Trophoblast cell (in vitro differentiated cells and primary cell): ENCODE measurements at regions not wholly inside any gene's neighbourhood (a gene's known extent, or its start where the extent isn't known, plus 50 kb on each side); places are given as distances from the start of the nearest gene placed in this dataset.
"Not testable (repeated sequence)": the region's sequence is repeated elsewhere in the genome, so short reads cannot be mapped to it uniquely, and the experiment has no call there.

Source experiments
- DNase-seq, 2 donors: peaks; one replicate each; pipeline ENCODE4 v3.0.0-alpha.2; 2016
- H2AFZ ChIP-seq: 2 replicates; pipeline ENCODE4 v1.6.1; 2013; ENCODE audit warnings: low read length, moderate library complexity, mild to moderate bottlenecking; ENCODE audit not compliant: insufficient read depth, poor library complexity
- H2AK5ac ChIP-seq: 2 replicates; pipeline ENCODE4 v1.6.1; 2013; ENCODE audit warnings: mild to moderate bottlenecking, low read length
- H2BK120ac ChIP-seq: 2 replicates; pipeline ENCODE4 v1.6.1; 2013; ENCODE audit warnings: low read length, mild to moderate bottlenecking, moderate library complexity; ENCODE audit not compliant: insufficient read depth, poor library complexity
- H2BK12ac ChIP-seq: 2 replicates; pipeline ENCODE4 v1.6.1; 2013; ENCODE audit warnings: mild to moderate bottlenecking, low read length, moderate library complexity
- H2BK5ac ChIP-seq: 2 replicates; pipeline ENCODE4 v1.6.1; 2013; ENCODE audit warnings: low read length, low read depth, moderate library complexity, mild to moderate bottlenecking; ENCODE audit not compliant: poor library complexity
- H3K14ac ChIP-seq: 2 replicates; pipeline ENCODE4 v1.6.1; 2013; ENCODE audit warnings: mild to moderate bottlenecking, low read length
- H3K18ac ChIP-seq: 2 replicates; pipeline ENCODE4 v1.6.1; 2013; ENCODE audit warnings: mild to moderate bottlenecking, low read length
- H3K23ac ChIP-seq: 2 replicates; pipeline ENCODE4 v1.6.1; 2013; ENCODE audit warnings: low read length
- H3K27ac ChIP-seq: 2 replicates; pipeline ENCODE4 v1.5.1; 2013; ENCODE audit warnings: low read depth, mild to moderate bottlenecking, inconsistent platforms, low read length, moderate library complexity
- H3K27me3 ChIP-seq: 2 replicates; pipeline ENCODE4 v1.6.1; 2013; ENCODE audit warnings: inconsistent platforms, mild to moderate bottlenecking, low read length, moderate library complexity; ENCODE audit not compliant: insufficient read depth
- H3K36me3 ChIP-seq, 2 experiments: 1 replicate in 1 of 2; 2 replicates in 1 of 2; pipeline ENCODE4 v1.6.1; 2013; ENCODE audit warnings: low read length in 2 of 2, mild to moderate bottlenecking in 2 of 2, moderate library complexity in 1 of 2; ENCODE audit not compliant: insufficient read depth in 2 of 2, control insufficient read depth in 1 of 2
- H3K4ac ChIP-seq: 2 replicates; pipeline ENCODE4 v1.6.1; 2013; ENCODE audit warnings: low read depth, mild to moderate bottlenecking, low read length, moderate library complexity
- H3K4me1 ChIP-seq, 2 experiments: 1 replicate in 1 of 2; 2 replicates in 1 of 2; pipeline ENCODE4 v1.6.1; 2013; ENCODE audit warnings: low read length in 2 of 2, mild to moderate bottlenecking in 2 of 2, moderate library complexity in 1 of 2; ENCODE audit not compliant: insufficient read depth in 2 of 2, control insufficient read depth in 1 of 2
- H3K4me2 ChIP-seq: 2 replicates; pipeline ENCODE4 v1.6.1; 2013; ENCODE audit warnings: inconsistent platforms, mild to moderate bottlenecking, low read length, moderate library complexity
- H3K4me3 ChIP-seq: 2 replicates; pipeline ENCODE4 v1.5.1; 2013; ENCODE audit warnings: mild to moderate bottlenecking, low read depth, low read length, inconsistent platforms
- H3K79me1 ChIP-seq: one replicate; pipeline ENCODE4 v1.6.1; 2013; ENCODE audit warnings: low read length
- H3K79me2 ChIP-seq: 2 replicates; pipeline ENCODE4 v1.6.1; 2013; ENCODE audit warnings: low read length, mild to moderate bottlenecking; ENCODE audit not compliant: control insufficient read depth, insufficient read depth, poor library complexity
- H3K9ac ChIP-seq: 2 replicates; pipeline ENCODE4 v1.6.1; 2013; ENCODE audit warnings: mild to moderate bottlenecking, low read length
- H3K9me3 ChIP-seq: 2 replicates; pipeline ENCODE4 v1.6.1; 2013; ENCODE audit warnings: low read depth, mild to moderate bottlenecking, control low read depth, inconsistent platforms, low read length; ENCODE audit not compliant: insufficient read depth
- H4K12ac ChIP-seq: 2 replicates; pipeline ENCODE4 v1.6.1; 2013; ENCODE audit warnings: low read depth, mild to moderate bottlenecking, low read length, moderate library complexity
- H4K8ac ChIP-seq: 2 replicates; pipeline ENCODE4 v1.6.1; 2013; ENCODE audit warnings: low read depth, mild to moderate bottlenecking, low read length, moderate library complexity
- H4K91ac ChIP-seq: one replicate; pipeline ENCODE4 v1.6.1; 2013; ENCODE audit warnings: low read depth, mild to moderate bottlenecking, low read length, moderate library complexity
- WGBS: extraction: QIAGEN DNeasy Blood & Tissue Kit; methylation state at CpG from one replicate; pipeline ENCODE4 v1.1.7; 2013; ENCODE audit warnings: missing lambda C conversion rate; ENCODE audit not compliant: insufficient read length, insufficient coverage; ENCODE audit errors: extremely low coverage; 5-methylcytosine and 5-hydroxymethylcytosine counted together

- WGBS, result no CpG with 5 or more reads among the region's 3 CpGs
- no peak overlapping the region for H2BK5ac ChIP-seq
These were observed 361.3 kb downstream of the ZNF248 start for GRCh38 chr10:37496061-37496460.

GRCh38 chr10:37495415-37495814 is 362.0 kb downstream of the ZNF248 start:
- Histone ChIP-seq H3K79me2 (no peaks in the 10 kb centered on the region), H3K23ac (no peak overlapping the region), H3K4ac (no peak overlapping the region), H3K4me1 (no peaks in the 10 kb centered on the region), H3K14ac (no peak overlapping the region), H3K27ac (no peak overlapping the region), H2BK12ac (no peak overlapping the region), H2BK5ac (no peak overlapping the region), H3K9me3 (peaks cover 7% of the 10 kb centered on the region), H3K9ac (no peak overlapping the region), H4K8ac (no peak overlapping the region), H3K27me3 (no peaks in the 10 kb centered on the region), H4K91ac (no peak overlapping the region), H3K36me3 (no peaks in the 10 kb centered on the region), H3K79me1 (no peaks in the 10 kb centered on the region), H2BK120ac (no peak overlapping the region), H4K12ac (no peak overlapping the region), H3K4me3 (no peak overlapping the region), H3K4me2 (no peak overlapping the region), H2AK5ac (no peak overlapping the region), H2AFZ (no peak overlapping the region), H3K18ac (no peak overlapping the region)
- no CpG with 5 or more reads among the region's 1 CpG for WGBS
- DNase-seq, result peak in 1 of 2 donors; percentile 64

More at GRCh38 chr10:37496061-37496460, 361.3 kb downstream of the ZNF248 start:
- Histone ChIP-seq H3K18ac (no peak overlapping the region), H3K4me1 (no peaks in the 10 kb centered on the region), H4K12ac (no peak overlapping the region), H3K79me1 (no peaks in the 10 kb centered on the region), H3K27me3 (no peaks in the 10 kb centered on the region), H3K4me3 (no peak overlapping the region), H4K91ac (no peak overlapping the region), H3K9me3 (peaks cover 7% of the 10 kb centered on the region), H3K27ac (no peak overlapping the region), H3K4ac (no peak overlapping the region), H4K8ac (no peak overlapping the region), H3K14ac (no peak overlapping the region), H2BK12ac (no peak overlapping the region), H3K9ac (no peak overlapping the region), H3K36me3 (no peaks in the 10 kb centered on the region), H2AK5ac (no peak overlapping the region), H3K23ac (no peak overlapping the region), H2AFZ (no peak overlapping the region), H3K79me2 (no peaks in the 10 kb centered on the region), H2BK120ac (no peak overlapping the region), H3K4me2 (no peak overlapping the region)
- DNase-seq, result no peak

- not testable (repeated sequence) for H3K9ac ChIP-seq, H4K12ac ChIP-seq, H3K4me3 ChIP-seq, H4K91ac ChIP-seq, H3K27ac ChIP-seq, H3K4ac ChIP-seq, H3K14ac ChIP-seq, H3K4me1 ChIP-seq, H3K79me2 ChIP-seq, H4K8ac ChIP-seq, H2BK5ac ChIP-seq, H2BK120ac ChIP-seq, H3K79me1 ChIP-seq, DNase-seq, H3K4me2 ChIP-seq, H3K27me3 ChIP-seq, H3K18ac ChIP-seq, H2AK5ac ChIP-seq, H2BK12ac ChIP-seq, H3K23ac ChIP-seq, H2AFZ ChIP-seq, H3K36me3 ChIP-seq
- WGBS, result no CpG with 5 or more reads among the region's 3 CpGs
- peaks cover 14% of the 10 kb centered on the region for H3K9me3 ChIP-seq
These were observed 364.1 kb downstream of the ZNF248 start for GRCh38 chr10:37493185-37493796.

- Histone ChIP-seq H3K18ac (no peak overlapping the region), H2BK5ac (no peak overlapping the region), H3K36me3 (no peaks in the 10 kb centered on the region), H2BK12ac (no peak overlapping the region), H3K9ac (no peak overlapping the region), H3K9me3 (peaks cover 13% of the 10 kb centered on the region), H3K27me3 (no peaks in the 10 kb centered on the region), H2AK5ac (no peak overlapping the region), H3K79me2 (no peaks in the 10 kb centered on the region), H2AFZ (no peak overlapping the region), H3K79me1 (no peaks in the 10 kb centered on the region), H3K4me3 (no peak overlapping the region), H3K27ac (no peak overlapping the region), H2BK120ac (no peak overlapping the region), H4K8ac (no peak overlapping the region), H3K4me2 (no peak overlapping the region), H3K14ac (no peak overlapping the region), H3K4me1 (no peaks in the 10 kb centered on the region), H3K4ac (no peak overlapping the region), H4K12ac (no peak overlapping the region), H4K91ac (no peak overlapping the region), H3K23ac (no peak overlapping the region)
- DNase-seq, result no peak
- WGBS, result no CpG with 5 or more reads among the region's 4 CpGs
These were observed 364.9 kb downstream of the ANKRD30A start for GRCh38 chr10:37490266-37490665.
